ENCODE measurements at regions not wholly inside any gene's neighbourhood (a gene's known extent, or its start where the extent isn't known, plus 50 kb on each side); places are given as distances from the start of the nearest gene placed in this dataset.

DNA sequence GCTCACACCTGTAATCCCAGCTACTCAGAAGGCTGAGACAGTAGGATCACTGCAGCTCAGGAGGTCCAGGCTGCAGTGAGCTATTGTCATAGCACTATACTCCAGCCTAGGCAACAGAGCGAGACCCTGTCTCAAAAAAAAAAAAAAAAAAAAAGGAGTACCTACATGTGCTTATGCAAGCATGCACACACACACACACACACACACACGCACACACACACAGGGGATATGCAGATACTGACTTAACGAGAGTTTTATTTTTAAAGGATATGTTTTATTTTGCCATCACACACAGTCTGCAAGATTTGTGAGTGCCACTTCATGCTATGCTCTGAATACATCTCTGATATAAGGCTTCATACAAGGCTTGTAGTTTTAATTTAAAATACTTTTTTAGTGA is 479.3 kb downstream of the NEBL start:
- Histone ChIP-seq H3K79me2 (ENCODE audit: control insufficient read depth, insufficient read depth, low read length) (no peaks in the 10 kb centered on the region), H3K27me3 (ENCODE audit: control insufficient read depth, extremely low read depth, insufficient read depth, low read length) (no peaks in the 10 kb centered on the region), H2AFZ (ENCODE audit: control insufficient read depth, low read length) (no peak overlapping the region), H3K9me1 (ENCODE audit: control insufficient read depth, extremely low read depth, insufficient read depth, low read length) (no peaks in the 10 kb centered on the region), H3K4me1 (ENCODE audit: control insufficient read depth, extremely low read depth, insufficient read depth, low read length) (no peaks in the 10 kb centered on the region), H4K20me1 (ENCODE audit: control insufficient read depth, extremely low read depth, insufficient read depth, low read length) (no peaks in the 10 kb centered on the region), H3K27ac (ENCODE audit: control insufficient read depth, insufficient read depth, low read length) (no peak overlapping the region), H3K9me3 (ENCODE audit: control insufficient read depth, low read depth, low read length) (no peaks in the 10 kb centered on the region), H3K4me2 (ENCODE audit: control insufficient read depth, extremely low read depth, insufficient read depth, low read depth, low read length) (no peak overlapping the region), H3K9ac (ENCODE audit: control insufficient read depth, extremely low read depth, insufficient read depth, low read length) (no peak overlapping the region), H3K36me3 (ENCODE audit: control insufficient read depth in 2 of 2, extremely low read depth in 1 of 2, insufficient read depth in 2 of 2, low read length in 2 of 2) (no peaks in the 10 kb centered on the region), H3K4me3 (ENCODE audit: control insufficient read depth in 2 of 3, extremely low read depth in 1 of 3, insufficient read depth in 2 of 3, low read depth in 1 of 3, low read length in 3 of 3) (no peak overlapping the region)
- FAIRE-seq (no peak), DNase-seq (ENCODE audit: low read depth, low spot score) (no peak)
- TF ChIP-seq, protein P1, sequence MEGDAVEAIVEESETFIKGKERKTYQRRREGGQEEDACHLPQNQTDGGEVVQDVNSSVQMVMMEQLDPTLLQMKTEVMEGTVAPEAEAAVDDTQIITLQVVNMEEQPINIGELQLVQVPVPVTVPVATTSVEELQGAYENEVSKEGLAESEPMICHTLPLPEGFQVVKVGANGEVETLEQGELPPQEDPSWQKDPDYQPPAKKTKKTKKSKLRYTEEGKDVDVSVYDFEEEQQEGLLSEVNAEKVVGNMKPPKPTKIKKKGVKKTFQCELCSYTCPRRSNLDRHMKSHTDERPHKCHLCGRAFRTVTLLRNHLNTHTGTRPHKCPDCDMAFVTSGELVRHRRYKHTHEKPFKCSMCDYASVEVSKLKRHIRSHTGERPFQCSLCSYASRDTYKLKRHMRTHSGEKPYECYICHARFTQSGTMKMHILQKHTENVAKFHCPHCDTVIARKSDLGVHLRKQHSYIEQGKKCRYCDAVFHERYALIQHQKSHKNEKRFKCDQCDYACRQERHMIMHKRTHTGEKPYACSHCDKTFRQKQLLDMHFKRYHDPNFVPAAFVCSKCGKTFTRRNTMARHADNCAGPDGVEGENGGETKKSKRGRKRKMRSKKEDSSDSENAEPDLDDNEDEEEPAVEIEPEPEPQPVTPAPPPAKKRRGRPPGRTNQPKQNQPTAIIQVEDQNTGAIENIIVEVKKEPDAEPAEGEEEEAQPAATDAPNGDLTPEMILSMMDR (optimal IDR thresholded peaks at IDR 0.05 in 1 of 3, IDR thresholded peaks at IDR 0.05 in 1 of 3, conservative IDR thresholded peaks at IDR 0.05 in 1 of 3; ENCODE audit: extremely low read depth in 1 of 3, insufficient read depth in 2 of 3, low read length in 3 of 3) = no peak
- TF ChIP-seq EZH2 (IDR thresholded peaks at IDR 0.05; ENCODE audit: low read length) = no peak
- dilution Hi-C loops (cut with MboI; ENCODE audit: extremely low pct_ligation_motif_present, low sequenced_read_pairs) = no loop called here

DNA sequence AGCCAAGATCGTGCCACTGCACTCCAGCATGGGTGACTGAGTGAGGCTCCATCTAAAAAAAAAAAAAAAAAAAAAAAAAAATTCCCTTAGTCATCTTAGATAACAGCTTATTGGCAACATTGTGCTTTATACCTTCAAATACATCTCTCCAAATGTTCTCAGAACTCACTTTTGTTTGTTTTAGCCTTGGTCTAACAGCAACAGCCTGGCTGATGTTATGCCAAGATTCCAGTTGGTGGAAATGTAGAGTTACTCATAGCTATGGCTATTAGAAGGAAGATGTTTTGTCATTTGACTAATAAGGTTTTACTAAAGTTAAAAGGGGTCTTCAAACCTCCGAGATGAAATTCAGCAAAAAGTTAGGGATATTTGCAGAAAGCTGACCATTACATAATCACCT is 481.4 kb downstream of the NEBL start:
- Histone ChIP-seq H2AFZ (ENCODE audit: control insufficient read depth, low read length) (no peak overlapping the region), H3K9me3 (ENCODE audit: control insufficient read depth, low read depth, low read length) (no peaks in the 10 kb centered on the region), H4K20me1 (ENCODE audit: control insufficient read depth, extremely low read depth, insufficient read depth, low read length) (no peaks in the 10 kb centered on the region), H3K4me1 (ENCODE audit: control insufficient read depth, extremely low read depth, insufficient read depth, low read length) (no peaks in the 10 kb centered on the region), H3K9me1 (ENCODE audit: control insufficient read depth, extremely low read depth, insufficient read depth, low read length) (no peaks in the 10 kb centered on the region), H3K4me3 (ENCODE audit: control insufficient read depth in 2 of 3, extremely low read depth in 1 of 3, insufficient read depth in 2 of 3, low read depth in 1 of 3, low read length in 3 of 3) (no peak overlapping the region), H3K27me3 (ENCODE audit: control insufficient read depth, extremely low read depth, insufficient read depth, low read length) (no peaks in the 10 kb centered on the region), H3K36me3 (ENCODE audit: control insufficient read depth in 2 of 2, extremely low read depth in 1 of 2, insufficient read depth in 2 of 2, low read length in 2 of 2) (no peaks in the 10 kb centered on the region), H3K27ac (ENCODE audit: control insufficient read depth, insufficient read depth, low read length) (no peak overlapping the region), H3K79me2 (ENCODE audit: control insufficient read depth, insufficient read depth, low read length) (no peaks in the 10 kb centered on the region), H3K9ac (ENCODE audit: control insufficient read depth, extremely low read depth, insufficient read depth, low read length) (no peak overlapping the region), H3K4me2 (ENCODE audit: control insufficient read depth, extremely low read depth, insufficient read depth, low read depth, low read length) (no peak overlapping the region)
- no peak for TF ChIP-seq EZH2 (IDR thresholded peaks at IDR 0.05; ENCODE audit: low read length)
- TF ChIP-seq, protein P1 (optimal IDR thresholded peaks at IDR 0.05 in 1 of 3, IDR thresholded peaks at IDR 0.05 in 1 of 3, conservative IDR thresholded peaks at IDR 0.05 in 1 of 3; ENCODE audit: extremely low read depth in 1 of 3, insufficient read depth in 2 of 3, low read length in 3 of 3) = no peak
- FAIRE-seq (no peak), DNase-seq (ENCODE audit: low read depth, low spot score) (no peak)
- dilution Hi-C loops (cut with MboI; ENCODE audit: extremely low pct_ligation_motif_present, low sequenced_read_pairs) = no loop called here

All from keratinocyte (primary cell).